Activated CD4-positive, alpha-beta T cell treated with anti-CD3 and anti-CD28 coated beads for 36 hours (primary cell): ENCODE measurements at regions not wholly inside any gene's neighbourhood (a gene's known extent, or its start where the extent isn't known, plus 50 kb on each side); places are given as distances from the start of the nearest gene placed in this dataset.

Experiments
- ATAC-seq: fragments of 200-7000 bp; cut with Tn5 transposase; one replicate; pipeline ENCODE4 v1.10.0; 2021; ENCODE audit warnings: mild to moderate bottlenecking, moderate library complexity
- CTCF ChIA-PET: fragments of 350-600 bp; sonication (Branson Sonifier 250); formaldehyde crosslinking; loops from one replicate; lab custom pipeline; 2021; ENCODE audit warnings: antibody characterized with exemption; lab: Charles Lee
- POLR2A ChIA-PET: fragments of 350-600 bp; sonication (Branson Sonifier 250); formaldehyde crosslinking; loops from one replicate; lab custom pipeline; 2021; ENCODE audit warnings: antibody characterized with exemption, inconsistent platforms; lab: Charles Lee
- DNase-seq: peaks from one replicate; pipeline ENCODE4 v3.0.0-alpha.2; 2020
- H3K27ac Mint-ChIP-seq: one replicate; pipeline ENCODE4 v1.8.0; 2021; ENCODE audit warnings: mixed read lengths
- H3K27me3 Mint-ChIP-seq: one replicate; pipeline ENCODE4 v1.8.0; 2021; ENCODE audit warnings: mixed read lengths
- H3K36me3 Mint-ChIP-seq: one replicate; pipeline ENCODE4 v1.8.0; 2021; ENCODE audit warnings: low read depth, mixed read lengths
- H3K4me1 Mint-ChIP-seq: one replicate; pipeline ENCODE4 v1.8.0; 2021; ENCODE audit warnings: mixed read lengths
- H3K4me3 Mint-ChIP-seq: one replicate; pipeline ENCODE4 v1.8.0; 2021; ENCODE audit warnings: mild to moderate bottlenecking, moderate library complexity, mixed read lengths
- H3K9me3 Mint-ChIP-seq: one replicate; pipeline ENCODE4 v1.8.0; 2021; ENCODE audit warnings: low read depth, mixed read lengths
- intact Hi-C, 2 experiments: fragments of 100-400 bp; cut with DNase I in 1 of 2; cut with micrococcal nuclease in 1 of 2; formaldehyde crosslinking; loops; one replicate each; pipeline versions ENCODE4 v1.14.2 to v1.15.1; 2022 to 2024; cut with DNase I, micrococcal nuclease

DNA sequence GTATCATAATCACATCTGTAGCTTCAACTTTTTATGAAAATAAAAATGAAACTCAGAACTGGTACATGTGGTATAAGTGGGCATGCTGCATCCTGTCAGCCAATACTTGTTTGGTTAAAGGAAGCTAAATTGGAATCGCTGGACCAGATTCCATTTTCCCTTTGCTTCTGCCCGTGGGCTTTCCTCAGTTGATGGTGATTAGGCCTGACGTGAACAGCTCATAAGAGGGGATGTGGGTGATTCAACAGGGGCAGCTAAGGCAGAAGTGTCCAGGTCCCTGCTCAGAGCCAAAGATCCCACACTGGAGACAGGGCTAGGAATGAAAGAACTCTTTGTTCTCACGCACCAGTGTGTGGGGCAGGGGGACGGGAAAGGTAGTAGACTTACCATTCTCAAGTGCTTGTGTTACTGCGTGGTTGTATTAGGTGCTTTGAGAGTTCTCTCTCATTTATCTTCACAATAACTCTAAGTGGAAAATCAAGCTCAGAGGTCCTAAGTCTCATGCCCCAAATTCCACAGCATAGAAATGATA lies 63.2 kb upstream of the GUCY1A1 start:
- Mint-ChIP-seq H3K9me3 (no peaks in the 10 kb centered on the region), H3K36me3 (no peaks in the 10 kb centered on the region), H3K4me1 (no peaks in the 10 kb centered on the region), H3K27me3 (peaks cover 7% of the 10 kb centered on the region), H3K4me3 (no peak overlapping the region), H3K27ac (no peak overlapping the region)
- intact Hi-C loops, result no loop called here
- DNase-seq (no peak), ATAC-seq (no peak)
- POLR2A ChIA-PET, result no interaction called here
- CTCF ChIA-PET, result no interaction called here

DNA sequence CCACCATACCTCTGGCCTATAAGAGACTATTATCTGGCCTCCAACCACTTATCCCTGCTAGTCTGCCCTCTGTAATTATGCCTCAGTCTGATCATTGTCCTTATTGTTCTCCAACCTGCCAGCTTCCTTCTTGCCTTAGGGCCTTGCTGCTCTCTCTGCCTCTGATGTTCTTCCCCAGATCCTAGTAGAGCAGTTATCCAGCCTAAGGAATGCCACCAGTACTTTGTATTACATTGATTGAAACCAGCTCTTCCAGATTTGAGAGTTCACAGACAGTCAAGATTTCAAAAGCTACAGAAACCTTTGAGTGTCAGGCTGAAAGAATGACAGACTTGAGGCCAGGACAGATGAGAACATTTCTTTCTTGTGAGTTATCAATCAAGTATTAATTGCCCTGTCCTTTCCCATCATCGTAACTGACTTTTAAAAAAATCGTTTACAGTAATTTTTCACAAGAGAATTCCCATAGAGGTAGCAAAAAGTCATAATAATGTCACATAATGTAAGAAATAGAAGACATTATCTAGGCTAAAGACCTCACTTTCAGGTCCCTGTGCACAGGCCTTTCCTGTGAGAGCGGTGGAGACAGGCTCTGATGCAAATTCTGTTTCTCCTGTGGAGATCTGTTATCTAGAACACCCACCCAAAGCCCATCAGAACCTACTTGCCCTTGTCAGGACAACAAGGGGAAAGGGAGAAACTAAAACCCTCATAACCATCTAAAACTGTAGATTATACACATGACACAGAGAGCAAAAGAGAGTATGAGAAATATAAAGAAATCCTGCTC lies 64.1 kb upstream of the GUCY1A1 start:
- ATAC-seq (no peak), DNase-seq (no peak)
- intact Hi-C loops, result no loop called here
- ChIA-PET POLR2A (no interaction called here), CTCF (no interaction called here)
- Mint-ChIP-seq H3K36me3 (no peaks in the 10 kb centered on the region), H3K27ac (no peak overlapping the region), H3K4me3 (no peak overlapping the region), H3K9me3 (no peaks in the 10 kb centered on the region), H3K4me1 (no peaks in the 10 kb centered on the region), H3K27me3 (peaks cover 4% of the 10 kb centered on the region)

DNA sequence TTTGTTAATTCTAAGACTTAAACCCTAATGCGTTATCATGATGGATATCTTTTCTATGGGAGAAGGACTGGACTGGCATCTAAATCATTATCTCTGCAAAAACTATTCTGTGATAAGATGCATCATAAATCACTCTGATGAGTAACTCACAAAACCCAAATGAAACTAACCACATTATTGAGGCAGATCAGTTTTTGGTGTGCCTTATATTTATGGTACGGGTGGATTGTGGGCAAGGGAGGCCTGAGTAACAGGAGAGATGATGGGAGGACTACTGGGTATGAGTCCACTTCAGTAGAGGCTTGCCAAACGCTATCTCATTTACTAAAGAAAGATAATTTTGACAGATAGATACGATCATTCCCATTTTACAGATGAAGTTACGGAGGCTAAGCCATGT lies 66.4 kb upstream of the GUCY1A1 start:
- intact Hi-C loops, result no loop called here
- Mint-ChIP-seq H3K27ac (no peak overlapping the region), H3K9me3 (no peaks in the 10 kb centered on the region), H3K4me3 (no peak overlapping the region), H3K27me3 (peaks cover 2% of the 10 kb centered on the region), H3K36me3 (no peaks in the 10 kb centered on the region), H3K4me1 (no peaks in the 10 kb centered on the region)
- ChIA-PET POLR2A (no interaction called here), CTCF (no interaction called here)
- ATAC-seq (no peak), DNase-seq (no peak)

DNA sequence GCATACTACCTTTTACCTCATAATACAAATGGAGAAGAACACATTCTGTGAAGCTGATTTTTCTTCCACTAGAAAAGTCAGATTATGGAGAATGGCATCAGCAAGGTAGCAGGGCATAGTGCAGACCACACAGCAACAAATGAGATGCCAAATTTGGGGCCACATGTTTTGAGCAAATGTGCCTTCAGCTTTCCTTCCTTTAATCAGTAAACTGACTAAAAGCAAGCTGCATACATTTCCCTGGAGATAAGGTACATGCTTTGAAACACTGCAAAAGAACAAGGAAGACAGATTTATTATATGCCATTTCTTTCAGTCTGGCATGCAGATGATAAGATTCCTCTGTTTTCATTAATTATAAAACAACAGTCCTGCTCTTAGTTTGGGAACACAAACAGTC lies 67.1 kb upstream of the GUCY1A1 start:
- Mint-ChIP-seq H3K36me3 (no peaks in the 10 kb centered on the region), H3K9me3 (no peaks in the 10 kb centered on the region), H3K4me1 (no peaks in the 10 kb centered on the region), H3K4me3 (no peak overlapping the region), H3K27ac (no peak overlapping the region), H3K27me3 (peaks cover 2% of the 10 kb centered on the region)
- ATAC-seq, result no peak
- ChIA-PET CTCF (no interaction called here), POLR2A (no interaction called here)
- DNase-seq, result no peak
- intact Hi-C loops, result no loop called here

- Mint-ChIP-seq H3K4me1 (no peaks in the 10 kb centered on the region), H3K36me3 (no peaks in the 10 kb centered on the region), H3K27ac (no peak overlapping the region), H3K9me3 (no peaks in the 10 kb centered on the region), H3K27me3 (peaks cover under 1% of the 10 kb centered on the region), H3K4me3 (no peak overlapping the region)
- ATAC-seq, result no peak
- intact Hi-C loops, result no loop called here
- POLR2A ChIA-PET, result no interaction called here
- DNase-seq, result no peak
- CTCF ChIA-PET, result no interaction called here
Observed at GRCh38 chr4:155599085-155599484, 67.6 kb upstream of the GUCY1A1 start.

DNA sequence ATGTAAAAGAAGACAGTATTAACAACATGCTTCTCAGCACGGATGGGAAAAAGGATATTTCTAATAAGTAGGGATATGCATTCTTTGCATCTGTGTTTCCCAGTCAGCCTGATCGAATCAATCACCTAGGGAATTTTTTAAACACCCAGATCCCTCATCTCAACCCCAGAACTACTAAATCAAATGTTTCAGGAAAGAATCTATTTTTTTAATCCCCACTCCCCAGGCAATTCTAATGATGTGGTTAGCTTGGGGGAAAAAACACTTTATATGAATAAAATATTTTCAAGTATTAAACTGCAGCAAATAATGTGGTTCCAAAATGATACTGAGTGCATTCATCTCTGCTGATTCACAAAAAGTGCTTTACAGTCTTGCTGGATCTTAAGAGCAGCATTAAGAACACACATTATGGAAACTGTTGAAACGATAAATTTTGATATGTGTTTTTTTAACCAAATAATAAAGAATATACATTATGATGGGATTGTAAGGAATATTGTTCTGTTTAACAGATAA lies 68.7 kb upstream of the GUCY1A1 start:
- Mint-ChIP-seq H3K9me3 (no peaks in the 10 kb centered on the region), H3K4me1 (no peaks in the 10 kb centered on the region), H3K27me3 (no peaks in the 10 kb centered on the region), H3K27ac (no peak overlapping the region), H3K36me3 (no peaks in the 10 kb centered on the region), H3K4me3 (no peak overlapping the region)
- DNase-seq (no peak), ATAC-seq (no peak)
- intact Hi-C loops, result no loop called here
- CTCF ChIA-PET, result interaction anchor here (0.6 to 1.2 kb wide), 3 partner anchors 12 to 181 kb away, joined by 3 to 4 read pairs (median 3); no protein-coding TSS in a partner anchor
- POLR2A ChIA-PET, result no interaction called here

- H3K4me1 Mint-ChIP-seq, result no peaks in the 10 kb centered on the region
- intact Hi-C loops, result no loop called here
- H3K27ac Mint-ChIP-seq, result no peak overlapping the region
- no peak overlapping the region for H3K4me3 Mint-ChIP-seq
- POLR2A ChIA-PET, result no interaction called here
- no peak for ATAC-seq
- no peaks in the 10 kb centered on the region for H3K27me3 Mint-ChIP-seq
- H3K36me3 Mint-ChIP-seq, result no peaks in the 10 kb centered on the region
- no peaks in the 10 kb centered on the region for H3K9me3 Mint-ChIP-seq
- no peak for DNase-seq
- CTCF ChIA-PET, result interaction anchor here (0.6 to 1.2 kb wide), 2 partner anchors 14 to 181 kb away, joined by 3 to 4 read pairs; no protein-coding TSS in a partner anchor
Observed at GRCh38 chr4:155597281-155597680, 69.4 kb upstream of the GUCY1A1 start.

GRCh38 chr4:155593793-155594192 lies 72.9 kb upstream of the GUCY1A1 start:
- Mint-ChIP-seq H3K36me3 (no peaks in the 10 kb centered on the region), H3K9me3 (no peaks in the 10 kb centered on the region), H3K27ac (no peak overlapping the region), H3K27me3 (peaks cover 3% of the 10 kb centered on the region), H3K4me3 (no peak overlapping the region), H3K4me1 (no peaks in the 10 kb centered on the region)
- DNase-seq, result no peak
- intact Hi-C loops, result no loop called here
- ChIA-PET CTCF (no interaction called here), POLR2A (no interaction called here)
- ATAC-seq, result no peak

- ChIA-PET POLR2A (no interaction called here), CTCF (no interaction called here)
- intact Hi-C loops, result no loop called here
- Mint-ChIP-seq H3K27ac (no peak overlapping the region), H3K9me3 (no peaks in the 10 kb centered on the region), H3K27me3 (peaks cover 3% of the 10 kb centered on the region), H3K36me3 (no peaks in the 10 kb centered on the region), H3K4me1 (no peaks in the 10 kb centered on the region), H3K4me3 (no peak overlapping the region)
- DNase-seq (no peak), ATAC-seq (no peak)
Observed at GRCh38 chr4:155592938-155593297, 73.7 kb upstream of the GUCY1A1 start.

- Mint-ChIP-seq H3K4me3 (no peak overlapping the region), H3K27me3 (peaks cover 3% of the 10 kb centered on the region), H3K4me1 (no peaks in the 10 kb centered on the region), H3K9me3 (no peaks in the 10 kb centered on the region), H3K36me3 (no peaks in the 10 kb centered on the region), H3K27ac (no peak overlapping the region)
- ATAC-seq, result no peak
- intact Hi-C loops, result no loop called here
- CTCF ChIA-PET, result no interaction called here
- POLR2A ChIA-PET, result no interaction called here
- no peak for DNase-seq
Observed at GRCh38 chr4:155592179-155592937, 74.3 kb upstream of the GUCY1A1 start.

DNA sequence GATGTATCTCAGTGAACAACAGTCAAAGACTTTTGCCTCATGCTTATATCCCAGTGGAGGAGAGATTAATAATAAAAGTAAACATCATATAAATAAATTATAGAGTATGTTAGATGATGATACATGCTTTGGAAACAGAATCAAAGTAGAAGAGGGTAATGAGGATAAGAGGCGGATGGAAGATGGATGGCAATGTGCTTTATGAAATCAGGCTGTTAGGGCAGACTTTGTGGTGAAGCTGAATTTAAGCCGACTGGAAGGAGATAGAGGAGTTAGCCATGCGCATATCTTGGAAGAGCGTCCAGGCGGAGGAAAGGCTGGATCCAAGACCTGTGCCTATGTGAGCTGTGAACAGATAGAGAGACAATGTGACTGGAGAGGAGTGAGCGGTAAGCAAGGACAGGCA lies 74.9 kb upstream of the GUCY1A1 start:
- Mint-ChIP-seq H3K36me3 (no peaks in the 10 kb centered on the region), H3K4me3 (no peak overlapping the region), H3K27ac (no peak overlapping the region), H3K27me3 (peaks cover 3% of the 10 kb centered on the region), H3K9me3 (no peaks in the 10 kb centered on the region), H3K4me1 (no peaks in the 10 kb centered on the region)
- POLR2A ChIA-PET, result no interaction called here
- intact Hi-C loops, result no loop called here
- DNase-seq (no peak), ATAC-seq (no peak)
- CTCF ChIA-PET, result no interaction called here
